CD14-positive monocyte (primary cell): ENCODE measurements at regions not wholly inside any gene's neighbourhood (a gene's known extent, or its start where the extent isn't known, plus 50 kb on each side); places are given as distances from the start of the nearest gene placed in this dataset.
A peak's percentile ranks its signal among the peaks of the same experiment; 100 is the strongest.

ENCODE experiments used
- DNase-seq, 3 donors: peaks; one replicate each; pipeline ENCODE4 v3.0.0-alpha.2; 2011 to 2022
- H2AFZ ChIP-seq: 2 replicates; pipeline ENCODE4 v1.6.0; 2012; ENCODE audit warnings: mild to moderate bottlenecking, low read depth, low read length, inconsistent platforms; ENCODE audit not compliant: insufficient read depth, poor library complexity, severe bottlenecking
- H3K27ac ChIP-seq, 2 donors: 1 replicate in 1 of 2; 2 replicates in 1 of 2; pipeline ENCODE4 v1.5.1; 2012 to 2013; ENCODE audit warnings: low read length in 2 of 2, control low read depth in 1 of 2, inconsistent platforms in 1 of 2, low read depth in 1 of 2, mild to moderate bottlenecking in 1 of 2
- H3K27me3 ChIP-seq, 2 donors: one replicate each; pipeline versions ENCODE4 v1.6.0 to v1.6.1; 2011 to 2013; ENCODE audit warnings: low read length in 2 of 2; ENCODE audit not compliant: control insufficient read depth in 2 of 2, insufficient read depth in 2 of 2
- H3K36me3 ChIP-seq, 2 donors: replicated peaks in 1 of 2; 1 replicate in 1 of 2; 2 replicates in 1 of 2; pipeline versions ENCODE4 v1.5.1 to v1.6.1; 2012 to 2013; ENCODE audit warnings: low read length in 2 of 2, control low read depth in 1 of 2, inconsistent platforms in 1 of 2, mild to moderate bottlenecking in 1 of 2; ENCODE audit not compliant: insufficient read depth in 2 of 2, control insufficient read depth in 1 of 2
- H3K4me1 ChIP-seq, 2 donors: 1 replicate in 1 of 2; 2 replicates in 1 of 2; pipeline versions ENCODE4 v1.5.1 to v1.6.1; 2012 to 2013; ENCODE audit warnings: low read length in 2 of 2, control low read depth in 1 of 2, inconsistent platforms in 1 of 2, mild to moderate bottlenecking in 1 of 2, moderate library complexity in 1 of 2; ENCODE audit not compliant: insufficient read depth in 2 of 2, control insufficient read depth in 1 of 2
- H3K4me2 ChIP-seq: replicated peaks from 2 replicates; pipeline ENCODE3; 2012; ENCODE audit warnings: low read length, moderate library complexity, mild to moderate bottlenecking; ENCODE audit not compliant: poor library complexity, severe bottlenecking; ENCODE audit errors: extremely low read depth
- H3K4me3 ChIP-seq, 3 experiments: fragments of 200-600 bp in 1 of 3; sonication (generic) in 1 of 3; replicated peaks in 1 of 3; 1 replicate in 2 of 3; 2 replicates in 1 of 3; pipeline ENCODE4 v1.5.1; 2011 to 2013; ENCODE audit warnings: low read length in 3 of 3, mild to moderate bottlenecking in 3 of 3, control low read depth in 2 of 3, low read depth in 2 of 3, inconsistent platforms in 1 of 3, moderate library complexity in 1 of 3
- H3K79me2 ChIP-seq: 2 replicates; pipeline ENCODE4 v1.6.0; 2012; ENCODE audit warnings: mild to moderate bottlenecking, control low read depth, inconsistent platforms, low read length, moderate library complexity; ENCODE audit not compliant: insufficient read depth
- H3K9ac ChIP-seq: 2 replicates; pipeline ENCODE4 v1.6.0; 2017; ENCODE audit warnings: low read length, mild to moderate bottlenecking; ENCODE audit not compliant: insufficient read depth, poor library complexity, severe bottlenecking
- H3K9me3 ChIP-seq, 2 donors: replicated peaks in 1 of 2; 1 replicate in 1 of 2; 2 replicates in 1 of 2; pipeline versions ENCODE4 v1.5.1 to v1.6.1; 2012 to 2013; ENCODE audit warnings: low read length in 2 of 2, control low read depth in 1 of 2; ENCODE audit not compliant: control insufficient read depth in 1 of 2, insufficient read depth in 1 of 2
- H4K20me1 ChIP-seq: 2 replicates; pipeline ENCODE4 v1.6.0; 2012; ENCODE audit warnings: mild to moderate bottlenecking, low read length, control low read depth, moderate library complexity; ENCODE audit not compliant: insufficient read depth
- H3K27ac Mint-ChIP-seq, 7 donors: one replicate each; pipeline ENCODE4 v1.8.0; 2020; ENCODE audit warnings: mild to moderate bottlenecking in 7 of 7, mixed read lengths in 7 of 7, moderate library complexity in 6 of 7, inconsistent platforms in 2 of 7
- H3K27me3 Mint-ChIP-seq, 3 donors: one replicate each; pipeline ENCODE4 v1.8.0; 2021 to 2022; ENCODE audit warnings: low read depth in 3 of 3, mild to moderate bottlenecking in 3 of 3, mixed read lengths in 3 of 3, moderate library complexity in 3 of 3, inconsistent platforms in 1 of 3
- H3K36me3 Mint-ChIP-seq, 2 donors: one replicate each; pipeline ENCODE4 v1.8.0; 2020; ENCODE audit warnings: mixed read lengths in 2 of 2, inconsistent platforms in 1 of 2, mild to moderate bottlenecking in 1 of 2
- H3K4me1 Mint-ChIP-seq: one replicate; pipeline ENCODE4 v1.8.0; 2020; ENCODE audit warnings: mild to moderate bottlenecking, mixed read lengths
- H3K4me3 Mint-ChIP-seq, 2 donors: one replicate each; pipeline ENCODE4 v1.8.0; 2020; ENCODE audit warnings: mild to moderate bottlenecking in 2 of 2, mixed read lengths in 2 of 2, moderate library complexity in 1 of 2
- H3K9me3 Mint-ChIP-seq, 7 donors: one replicate each; pipeline ENCODE4 v1.8.0; 2020 to 2022; ENCODE audit warnings: mixed read lengths in 7 of 7, mild to moderate bottlenecking in 6 of 7, moderate library complexity in 6 of 7, inconsistent platforms in 2 of 7
- WGBS: methylation state at CpG from one replicate; pipeline ENCODE4 v1.1.5; 2013; ENCODE audit warnings: missing lambda C conversion rate; ENCODE audit not compliant: insufficient coverage; 5-methylcytosine and 5-hydroxymethylcytosine counted together
- intact Hi-C, 2 donors: fragments of 100-400 bp; cut with micrococcal nuclease; formaldehyde crosslinking; loops; one replicate each; pipeline versions ENCODE4 v1.15.0 to v1.15.1; 2023
- TF ChIP-seq, protein P1 (sequence below): fragments of 200-600 bp; IDR thresholded peaks from one replicate; pipeline ENCODE4 v1.8.0; 2022; ENCODE audit warnings: antibody characterized with exemption, mild to moderate bottlenecking

DNA sequence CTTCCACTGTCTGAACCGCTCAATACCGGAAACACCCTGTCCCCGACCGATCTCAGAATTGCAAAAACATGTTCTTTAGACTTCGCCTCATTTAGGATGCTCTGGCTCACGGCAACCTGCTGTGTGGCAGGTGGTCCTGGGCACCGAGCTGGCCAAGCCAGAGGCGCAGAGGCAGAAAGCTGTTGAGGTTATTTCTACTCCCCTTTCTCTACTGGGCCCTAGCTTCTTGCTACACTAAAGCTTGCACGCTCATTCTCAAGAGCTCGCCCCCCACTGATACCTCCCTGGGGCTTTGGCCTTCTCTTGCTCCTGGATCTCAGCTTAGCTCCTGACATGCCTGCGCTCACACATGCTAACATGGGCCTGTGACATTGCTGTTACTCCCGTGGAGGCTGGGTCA is 417.4 kb downstream of the LPIN1 start:
- Mint-ChIP-seq H3K36me3 (no peaks in the 10 kb centered on the region), H3K4me3 (no peak overlapping the region), H3K27me3 (peaks cover 2 to 4% (median 3%) of the 10 kb centered on the region in 3 donors), H3K27ac (no peak overlapping the region), H3K4me1 (peaks cover 9% of the 10 kb centered on the region), H3K9me3 (peaks cover 0 to 3% (median 0%) of the 10 kb centered on the region in 7 donors)
- Histone ChIP-seq H3K36me3 (no peaks in the 10 kb centered on the region), H3K9me3 (no peaks in the 10 kb centered on the region), H3K4me1 (peaks cover 6 to 7% of the 10 kb centered on the region in 2 donors), H4K20me1 (no peaks in the 10 kb centered on the region), H3K27ac (no peak overlapping the region), H3K27me3 (no peaks in the 10 kb centered on the region), H3K4me3 (no peak overlapping the region), H3K4me2 (no peak overlapping the region), H2AFZ (no peak overlapping the region), H3K9ac (no peak overlapping the region), H3K79me2 (no peaks in the 10 kb centered on the region)
- DNase-seq: no peak
- intact Hi-C loops: loop anchor here in 1 of 2 donors (10.0 kb wide), 1 partner anchor 531 kb away; no protein-coding TSS in a partner anchor
- TF ChIP-seq, protein P1, sequence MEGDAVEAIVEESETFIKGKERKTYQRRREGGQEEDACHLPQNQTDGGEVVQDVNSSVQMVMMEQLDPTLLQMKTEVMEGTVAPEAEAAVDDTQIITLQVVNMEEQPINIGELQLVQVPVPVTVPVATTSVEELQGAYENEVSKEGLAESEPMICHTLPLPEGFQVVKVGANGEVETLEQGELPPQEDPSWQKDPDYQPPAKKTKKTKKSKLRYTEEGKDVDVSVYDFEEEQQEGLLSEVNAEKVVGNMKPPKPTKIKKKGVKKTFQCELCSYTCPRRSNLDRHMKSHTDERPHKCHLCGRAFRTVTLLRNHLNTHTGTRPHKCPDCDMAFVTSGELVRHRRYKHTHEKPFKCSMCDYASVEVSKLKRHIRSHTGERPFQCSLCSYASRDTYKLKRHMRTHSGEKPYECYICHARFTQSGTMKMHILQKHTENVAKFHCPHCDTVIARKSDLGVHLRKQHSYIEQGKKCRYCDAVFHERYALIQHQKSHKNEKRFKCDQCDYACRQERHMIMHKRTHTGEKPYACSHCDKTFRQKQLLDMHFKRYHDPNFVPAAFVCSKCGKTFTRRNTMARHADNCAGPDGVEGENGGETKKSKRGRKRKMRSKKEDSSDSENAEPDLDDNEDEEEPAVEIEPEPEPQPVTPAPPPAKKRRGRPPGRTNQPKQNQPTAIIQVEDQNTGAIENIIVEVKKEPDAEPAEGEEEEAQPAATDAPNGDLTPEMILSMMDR: no peak
- WGBS: 87% methylated on average over 10 of the region's 12 CpGs

GRCh38 chr2:12164689-12165088 is 418.3 kb downstream of the LPIN1 start:
- 100% methylated on average over 3 of the region's 5 CpGs for WGBS
- Mint-ChIP-seq H3K27me3 (peaks cover 1 to 3% (median 2%) of the 10 kb centered on the region in 3 donors), H3K36me3 (no peaks in the 10 kb centered on the region), H3K4me1 (peaks cover 17% of the 10 kb centered on the region), H3K4me3 (no peak overlapping the region), H3K27ac (peak overlapping the region in 1 of 7 donors; percentile 33), H3K9me3 (peaks cover 0 to 3% (median 0%) of the 10 kb centered on the region in 7 donors)
- Histone ChIP-seq H3K4me2 (no peak overlapping the region), H3K9me3 (no peaks in the 10 kb centered on the region), H2AFZ (no peak overlapping the region), H3K79me2 (no peaks in the 10 kb centered on the region), H4K20me1 (no peaks in the 10 kb centered on the region), H3K36me3 (no peaks in the 10 kb centered on the region), H3K27me3 (no peaks in the 10 kb centered on the region), H3K4me1 (peaks cover 15% of the 10 kb centered on the region in 2 donors), H3K4me3 (no peak overlapping the region), H3K9ac (no peak overlapping the region), H3K27ac (no peak overlapping the region)
- DNase-seq: no peak
- TF ChIP-seq, protein P1: no peak
- intact Hi-C loops: loop anchor here in 1 of 2 donors (10.0 kb wide), 1 partner anchor 530 kb away; no protein-coding TSS in a partner anchor
